Endothelial cell of umbilical vein (primary cell): ENCODE measurements at regions not wholly inside any gene's neighbourhood (a gene's known extent, or its start where the extent isn't known, plus 50 kb on each side); places are given as distances from the start of the nearest gene placed in this dataset.

Experiments used
- FOS ChIP-seq: IDR thresholded peaks from 2 replicates; pipeline ENCODE4 v1.6.1; 2011; ENCODE audit warnings: mild to moderate bottlenecking, low read length, moderate library complexity, borderline replicate concordance; ENCODE audit not compliant: insufficient read depth
- MYC ChIP-seq: IDR thresholded peaks from one replicate; pipeline ENCODE4 v1.6.1; 2011; ENCODE audit warnings: mild to moderate bottlenecking, low read depth, low read length
- POLR2A ChIP-seq: IDR thresholded peaks from 2 replicates; pipeline ENCODE4 v1.6.1; 2012; ENCODE audit warnings: low read depth, mild to moderate bottlenecking, control low read depth, low read length
- POLR2AphosphoS5 ChIP-seq: IDR thresholded peaks from 2 replicates; pipeline ENCODE4 v1.6.1; 2012; ENCODE audit warnings: low read depth, mild to moderate bottlenecking, control low read depth, low read length, moderate library complexity; ENCODE audit not compliant: insufficient read depth
- TF ChIP-seq, protein P1 (sequence below), 2 donors: IDR thresholded peaks; 1 replicate in 1 of 2; 2 replicates in 1 of 2; pipeline ENCODE4 v1.5.1; 2011; ENCODE audit warnings: low read length in 2 of 2, mild to moderate bottlenecking in 2 of 2, moderate library complexity in 2 of 2, control low read depth in 1 of 2, inconsistent platforms in 1 of 2, low read depth in 1 of 2; ENCODE audit not compliant: insufficient read depth in 1 of 2; ENCODE audit errors: extremely low read depth in 1 of 2

DNA sequence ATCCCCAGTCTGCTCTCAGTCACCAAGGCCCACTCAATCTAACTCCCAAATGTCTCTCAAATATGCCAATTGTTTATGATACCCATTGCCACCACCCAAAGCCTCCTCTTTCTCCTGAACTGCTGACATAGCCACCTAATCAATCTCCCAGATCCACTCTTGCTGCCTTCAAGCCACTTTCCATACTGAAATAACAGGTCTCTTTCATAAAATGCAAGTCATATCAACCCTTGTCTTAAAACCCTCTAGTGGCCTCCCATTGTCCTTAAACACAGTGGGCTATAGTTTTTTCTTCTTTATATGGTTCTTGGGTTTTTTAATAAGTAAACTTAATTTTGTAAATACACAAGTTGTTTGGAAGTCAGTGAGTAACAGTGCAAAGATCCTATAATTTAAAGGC, 155.2 kb upstream of the ZC3H12C start:
- no peak for TF ChIP-seq POLR2A
- TF ChIP-seq, protein P1, sequence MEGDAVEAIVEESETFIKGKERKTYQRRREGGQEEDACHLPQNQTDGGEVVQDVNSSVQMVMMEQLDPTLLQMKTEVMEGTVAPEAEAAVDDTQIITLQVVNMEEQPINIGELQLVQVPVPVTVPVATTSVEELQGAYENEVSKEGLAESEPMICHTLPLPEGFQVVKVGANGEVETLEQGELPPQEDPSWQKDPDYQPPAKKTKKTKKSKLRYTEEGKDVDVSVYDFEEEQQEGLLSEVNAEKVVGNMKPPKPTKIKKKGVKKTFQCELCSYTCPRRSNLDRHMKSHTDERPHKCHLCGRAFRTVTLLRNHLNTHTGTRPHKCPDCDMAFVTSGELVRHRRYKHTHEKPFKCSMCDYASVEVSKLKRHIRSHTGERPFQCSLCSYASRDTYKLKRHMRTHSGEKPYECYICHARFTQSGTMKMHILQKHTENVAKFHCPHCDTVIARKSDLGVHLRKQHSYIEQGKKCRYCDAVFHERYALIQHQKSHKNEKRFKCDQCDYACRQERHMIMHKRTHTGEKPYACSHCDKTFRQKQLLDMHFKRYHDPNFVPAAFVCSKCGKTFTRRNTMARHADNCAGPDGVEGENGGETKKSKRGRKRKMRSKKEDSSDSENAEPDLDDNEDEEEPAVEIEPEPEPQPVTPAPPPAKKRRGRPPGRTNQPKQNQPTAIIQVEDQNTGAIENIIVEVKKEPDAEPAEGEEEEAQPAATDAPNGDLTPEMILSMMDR (IDR thresholded peaks at IDR 0.05; ENCODE audit: extremely low read depth in 1 of 2, insufficient read depth in 1 of 2, low read depth in 1 of 2, low read length in 2 of 2), result no peak
- no peak for TF ChIP-seq FOS
- no peak for TF ChIP-seq POLR2AphosphoS5
- no peak for TF ChIP-seq MYC
